Keratinocyte (primary cell): ENCODE measurements at regions not wholly inside any gene's neighbourhood (a gene's known extent, or its start where the extent isn't known, plus 50 kb on each side); places are given as distances from the start of the nearest gene placed in this dataset.

Experiments
- DNase-seq: peaks from one replicate; pipeline ENCODE4 v3.0.0-alpha.2; 2011; ENCODE audit warnings: low read depth, missing footprints, low spot score
- FAIRE-seq: peaks from 2 replicates; lab custom pipeline; 2011; peaks lifted over from hg19 to GRCh38; lab: Jason Lieb, UNC
- H2AFZ ChIP-seq: 2 replicates; pipeline ENCODE4 v1.6.0; 2012; ENCODE audit warnings: low read length, control low read depth, inconsistent platforms; ENCODE audit not compliant: control insufficient read depth
- H3K27ac ChIP-seq: 2 replicates; pipeline ENCODE4 v1.5.1; 2011; ENCODE audit warnings: low read length; ENCODE audit not compliant: control insufficient read depth, insufficient read depth
- H3K27me3 ChIP-seq: 3 replicates; pipeline ENCODE4 v1.6.0; 2011; ENCODE audit warnings: low read length; ENCODE audit not compliant: control insufficient read depth, insufficient read depth; ENCODE audit errors: extremely low read depth
- H3K36me3 ChIP-seq, 2 experiments: 2 replicates in 1 of 2; 3 replicates in 1 of 2; pipeline ENCODE4 v1.5.1; 2011; ENCODE audit warnings: low read length in 2 of 2, mild to moderate bottlenecking in 1 of 2; ENCODE audit not compliant: control insufficient read depth in 2 of 2, insufficient read depth in 2 of 2; ENCODE audit errors: extremely low read depth in 1 of 2
- H3K4me1 ChIP-seq: 3 replicates; pipeline ENCODE4 v1.5.1; 2011; ENCODE audit warnings: low read length; ENCODE audit not compliant: control insufficient read depth, insufficient read depth; ENCODE audit errors: extremely low read depth
- H3K4me2 ChIP-seq: 3 replicates; pipeline ENCODE4 v1.6.0; 2011; ENCODE audit warnings: low read depth, low read length; ENCODE audit not compliant: control insufficient read depth, insufficient read depth; ENCODE audit errors: extremely low read depth
- H3K4me3 ChIP-seq, 3 experiments: fragments of 200-600 bp in 1 of 3; sonication (generic) in 1 of 3; 2 replicates in 2 of 3; 3 replicates in 1 of 3; pipeline ENCODE4 v1.5.1; 2011 to 2016; ENCODE audit warnings: low read length in 3 of 3, mild to moderate bottlenecking in 3 of 3, control low read depth in 2 of 3, inconsistent platforms in 1 of 3, low read depth in 1 of 3, mixed read lengths in 1 of 3, mixed run types in 1 of 3, moderate library complexity in 1 of 3; ENCODE audit not compliant: control insufficient read depth in 2 of 3, insufficient read depth in 2 of 3; ENCODE audit errors: extremely low read depth in 1 of 3
- H3K79me2 ChIP-seq: 2 replicates; pipeline ENCODE4 v1.6.0; 2012; ENCODE audit warnings: low read length; ENCODE audit not compliant: control insufficient read depth, insufficient read depth
- H3K9ac ChIP-seq: 3 replicates; pipeline ENCODE4 v1.6.0; 2011; ENCODE audit warnings: low read length; ENCODE audit not compliant: control insufficient read depth, insufficient read depth; ENCODE audit errors: extremely low read depth
- H3K9me1 ChIP-seq: 3 replicates; pipeline ENCODE4 v1.6.0; 2011; ENCODE audit warnings: low read length; ENCODE audit not compliant: control insufficient read depth, insufficient read depth; ENCODE audit errors: extremely low read depth
- H3K9me3 ChIP-seq: 2 replicates; pipeline ENCODE4 v1.5.1; 2012; ENCODE audit warnings: low read depth, low read length; ENCODE audit not compliant: control insufficient read depth
- H4K20me1 ChIP-seq: 3 replicates; pipeline ENCODE4 v1.6.0; 2011; ENCODE audit warnings: low read length; ENCODE audit not compliant: control insufficient read depth, insufficient read depth; ENCODE audit errors: extremely low read depth
- CTCF ChIP-seq, 3 experiments: IDR thresholded peaks in 1 of 3; conservative IDR thresholded peaks in 1 of 3; optimal IDR thresholded peaks in 1 of 3; 2 replicates in 2 of 3; 3 replicates in 1 of 3; pipeline versions ENCODE3 to v1.5.1; 2011; ENCODE audit warnings: low read length in 3 of 3, mild to moderate bottlenecking in 3 of 3, moderate library complexity in 2 of 3, control low read depth in 1 of 3, inconsistent platforms in 1 of 3; ENCODE audit not compliant: insufficient read depth in 2 of 3; ENCODE audit errors: extremely low read depth in 1 of 3
- EZH2 ChIP-seq: IDR thresholded peaks from one replicate; pipeline ENCODE4 v1.6.1; 2012; ENCODE audit warnings: inconsistent platforms, mild to moderate bottlenecking, low read length, moderate library complexity
- dilution Hi-C: fragments of 300-500 bp; cut with MboI; formaldehyde crosslinking; loops from one replicate; pipeline ENCODE4 v1.7.0; 2020; ENCODE audit warnings: low sequenced_read_pairs; ENCODE audit not compliant: extremely low pct_ligation_motif_present

- no peak overlapping the region for H3K4me3 ChIP-seq
- no peaks in the 10 kb centered on the region for H3K9me3 ChIP-seq
- H3K27me3 ChIP-seq, result no peaks in the 10 kb centered on the region
- no peaks in the 10 kb centered on the region for H3K36me3 ChIP-seq
- H3K9ac ChIP-seq, result no peak overlapping the region
- no peaks in the 10 kb centered on the region for H3K4me1 ChIP-seq
- DNase-seq (no peak), FAIRE-seq (no peak)
- TF ChIP-seq CTCF (optimal IDR thresholded peaks at IDR 0.05 in 1 of 3, IDR thresholded peaks at IDR 0.05 in 1 of 3, conservative IDR thresholded peaks at IDR 0.05 in 1 of 3; ENCODE audit: extremely low read depth in 1 of 3, insufficient read depth in 2 of 3, low read length in 3 of 3), result no peak
- TF ChIP-seq EZH2, result no peak
- H3K9me1 ChIP-seq, result no peaks in the 10 kb centered on the region
- dilution Hi-C loops, result no loop called here
- no peak overlapping the region for H2AFZ ChIP-seq
- H3K27ac ChIP-seq, result no peak overlapping the region
- H3K79me2 ChIP-seq, result no peaks in the 10 kb centered on the region
- H3K4me2 ChIP-seq, result no peak overlapping the region
- H4K20me1 ChIP-seq, result no peaks in the 10 kb centered on the region
Observed at GRCh38 chrX:35046660-35047296, 104.2 kb downstream of the FAM47B start.

GRCh38 chrX:35076061-35076460, 133.5 kb downstream of the FAM47B start:
- H3K4me2 ChIP-seq, result no peak overlapping the region
- dilution Hi-C loops, result no loop called here
- no peaks in the 10 kb centered on the region for H3K27me3 ChIP-seq
- no peaks in the 10 kb centered on the region for H3K36me3 ChIP-seq
- H2AFZ ChIP-seq, result no peak overlapping the region
- H3K9ac ChIP-seq, result no peak overlapping the region
- TF ChIP-seq EZH2 (no peak), CTCF (optimal IDR thresholded peaks at IDR 0.05 in 1 of 3, IDR thresholded peaks at IDR 0.05 in 1 of 3, conservative IDR thresholded peaks at IDR 0.05 in 1 of 3; ENCODE audit: extremely low read depth in 1 of 3, insufficient read depth in 2 of 3, low read length in 3 of 3) (peak in 1 of 3 experiments; percentile 11)
- no peak for FAIRE-seq
- DNase-seq, result no peak
- no peaks in the 10 kb centered on the region for H3K9me1 ChIP-seq
- H3K9me3 ChIP-seq, result no peaks in the 10 kb centered on the region
- no peak overlapping the region for H3K27ac ChIP-seq
- no peaks in the 10 kb centered on the region for H3K4me1 ChIP-seq
- H4K20me1 ChIP-seq, result no peaks in the 10 kb centered on the region
- no peaks in the 10 kb centered on the region for H3K79me2 ChIP-seq
- H3K4me3 ChIP-seq, result no peak overlapping the region
